Uterus (tissue), 3 donors: ENCODE measurements at regions not wholly inside any gene's neighbourhood (a gene's known extent, or its start where the extent isn't known, plus 50 kb on each side); places are given as distances from the start of the nearest gene placed in this dataset.
A peak's percentile ranks its signal among the peaks of the same experiment; 100 is the strongest.

ENCODE experiments used
- DNase-seq, 2 donors: peaks; one replicate each; pipeline ENCODE4 v3.0.0-alpha.2; 2019 to 2020
- H3K27ac ChIP-seq, 2 donors: fragments of 200-600 bp; sonication (generic); 1 replicate in 1 of 2; 2 replicates in 1 of 2; pipeline ENCODE4 v1.5.1; 2016 to 2018
- H3K27me3 ChIP-seq, 2 donors: fragments of 200-600 bp; sonication (generic); one replicate each; pipeline ENCODE4 v1.5.1; 2018 to 2019; ENCODE audit warnings: control low read depth in 1 of 2
- H3K36me3 ChIP-seq, 2 donors: fragments of 200-600 bp; sonication (generic); one replicate each; pipeline ENCODE4 v1.5.1; 2019; ENCODE audit warnings: control low read depth in 1 of 2
- H3K4me1 ChIP-seq, 2 donors: fragments of 200-600 bp; sonication (generic); one replicate each; pipeline ENCODE4 v1.5.1; 2018 to 2019; ENCODE audit warnings: control low read depth in 1 of 2
- H3K4me3 ChIP-seq, 2 donors: fragments of 200-600 bp; sonication (generic); 1 replicate in 1 of 2; 2 replicates in 1 of 2; pipeline ENCODE4 v1.5.1; 2018 to 2019; ENCODE audit warnings: mild to moderate bottlenecking in 1 of 2
- H3K9me3 ChIP-seq, 2 donors: fragments of 200-600 bp; sonication (generic); one replicate each; pipeline ENCODE4 v1.5.1; 2019; ENCODE audit warnings: control low read depth in 1 of 2
- POLR2A ChIP-seq, 2 donors: fragments of 450-650 bp; IDR thresholded peaks; one replicate each; pipeline ENCODE4 v1.6.1; 2016; ENCODE audit warnings: antibody characterized with exemption in 2 of 2, mild to moderate bottlenecking in 1 of 2, moderate library complexity in 1 of 2
- intact Hi-C: fragments of 100-400 bp; cut with DNase I; formaldehyde crosslinking; loops from one replicate; pipeline ENCODE4 v1.15.1; 2023; ENCODE audit warnings: low total_unique reads
- TF ChIP-seq, protein P1 (sequence below), 4 experiments: fragments of 200-600 bp in 2 of 4; fragments of 450-650 bp in 2 of 4; sonication (generic) in 2 of 4; IDR thresholded peaks; one replicate each; pipeline ENCODE4 v1.5.1; 2016 to 2019; ENCODE audit warnings: antibody characterized with exemption in 4 of 4, mild to moderate bottlenecking in 2 of 4, moderate library complexity in 1 of 4
- donor health status: DM: yes; HTN: yes; CAD: no.

DNA sequence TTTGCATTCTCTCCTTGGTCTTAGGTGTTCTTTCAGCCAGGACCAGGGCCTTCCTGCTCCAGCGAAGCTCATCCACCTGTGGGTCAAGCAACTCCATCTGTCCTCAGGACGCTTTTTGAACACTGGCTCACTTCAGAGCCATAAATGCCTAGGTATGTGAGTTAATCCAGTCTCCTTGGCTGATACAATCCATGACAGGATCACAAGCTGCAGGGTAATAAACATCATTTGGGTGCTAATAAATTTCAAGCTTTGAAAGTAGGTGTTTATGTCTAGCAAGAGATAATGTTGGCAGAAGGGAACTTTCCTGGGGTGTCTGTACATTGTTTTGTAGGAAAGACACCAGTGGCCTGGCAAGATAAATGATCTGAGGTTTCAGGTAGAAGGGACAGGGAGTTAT, 159.2 kb upstream of the TUT7 start:
- H3K9me3 ChIP-seq: no peaks in the 10 kb centered on the region
- no peaks in the 10 kb centered on the region for H3K36me3 ChIP-seq
- DNase-seq: no peak
- intact Hi-C loops: no loop called here
- no peaks in the 10 kb centered on the region for H3K4me1 ChIP-seq
- peak overlapping the region in 1 of 2 donors; percentile 11 for H3K27ac ChIP-seq
- no peak for TF ChIP-seq POLR2A (IDR thresholded peaks at IDR 0.05)
- TF ChIP-seq, protein P1, sequence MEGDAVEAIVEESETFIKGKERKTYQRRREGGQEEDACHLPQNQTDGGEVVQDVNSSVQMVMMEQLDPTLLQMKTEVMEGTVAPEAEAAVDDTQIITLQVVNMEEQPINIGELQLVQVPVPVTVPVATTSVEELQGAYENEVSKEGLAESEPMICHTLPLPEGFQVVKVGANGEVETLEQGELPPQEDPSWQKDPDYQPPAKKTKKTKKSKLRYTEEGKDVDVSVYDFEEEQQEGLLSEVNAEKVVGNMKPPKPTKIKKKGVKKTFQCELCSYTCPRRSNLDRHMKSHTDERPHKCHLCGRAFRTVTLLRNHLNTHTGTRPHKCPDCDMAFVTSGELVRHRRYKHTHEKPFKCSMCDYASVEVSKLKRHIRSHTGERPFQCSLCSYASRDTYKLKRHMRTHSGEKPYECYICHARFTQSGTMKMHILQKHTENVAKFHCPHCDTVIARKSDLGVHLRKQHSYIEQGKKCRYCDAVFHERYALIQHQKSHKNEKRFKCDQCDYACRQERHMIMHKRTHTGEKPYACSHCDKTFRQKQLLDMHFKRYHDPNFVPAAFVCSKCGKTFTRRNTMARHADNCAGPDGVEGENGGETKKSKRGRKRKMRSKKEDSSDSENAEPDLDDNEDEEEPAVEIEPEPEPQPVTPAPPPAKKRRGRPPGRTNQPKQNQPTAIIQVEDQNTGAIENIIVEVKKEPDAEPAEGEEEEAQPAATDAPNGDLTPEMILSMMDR (IDR thresholded peaks at IDR 0.05): no peak
- no peaks in the 10 kb centered on the region for H3K27me3 ChIP-seq
- H3K4me3 ChIP-seq: no peak overlapping the region

GRCh38 chr9:86512929-86513328, 158.7 kb upstream of the TUT7 start:
- Histone ChIP-seq H3K9me3 (no peaks in the 10 kb centered on the region), H3K4me3 (no peak overlapping the region), H3K27ac (peak overlapping the region in 1 of 2 donors; percentile 56), H3K36me3 (no peaks in the 10 kb centered on the region), H3K27me3 (no peaks in the 10 kb centered on the region), H3K4me1 (no peaks in the 10 kb centered on the region)
- intact Hi-C loops: no loop called here
- TF ChIP-seq, protein P1 (IDR thresholded peaks at IDR 0.05): no peak
- no peak for TF ChIP-seq POLR2A (IDR thresholded peaks at IDR 0.05)
- no peak for DNase-seq

DNA sequence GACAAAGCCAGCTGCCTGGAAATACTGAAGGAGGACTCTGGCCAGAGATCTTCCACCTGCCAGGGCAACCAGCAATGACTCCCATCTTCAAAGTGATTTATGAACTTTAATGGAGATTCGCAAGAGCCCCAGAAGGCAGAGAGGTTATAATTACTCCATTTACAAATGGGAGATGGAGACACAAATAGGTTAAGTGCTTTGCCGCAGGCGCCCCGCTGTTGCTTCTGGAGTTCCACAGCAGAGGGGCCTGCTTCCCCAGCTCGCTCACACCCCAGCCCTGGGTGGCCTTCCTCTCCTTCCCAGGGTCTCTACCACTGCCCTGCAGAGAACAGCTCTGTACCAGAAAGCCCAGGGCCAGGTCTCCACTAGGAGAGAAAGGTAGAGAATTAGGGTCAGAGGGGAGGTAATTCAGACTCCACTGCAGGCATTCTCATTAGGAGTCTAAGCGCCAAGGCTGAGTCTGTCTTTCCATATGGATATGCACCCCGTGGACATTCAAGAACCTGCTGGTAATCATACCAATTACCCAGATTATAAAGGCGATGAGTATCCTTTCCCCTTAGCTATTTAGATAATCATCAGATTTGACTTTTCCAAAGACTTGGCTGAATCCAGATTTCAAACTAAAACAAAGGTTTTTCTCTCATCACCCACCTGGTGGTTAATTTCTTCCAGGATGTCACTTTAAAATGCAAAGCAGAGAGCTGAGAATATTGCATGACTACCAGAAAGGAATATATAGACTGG, 157.6 kb upstream of the TUT7 start:
- H3K27me3 ChIP-seq: no peaks in the 10 kb centered on the region
- DNase-seq: no peak
- TF ChIP-seq, protein P1 (IDR thresholded peaks at IDR 0.05): no peak
- no peak for TF ChIP-seq POLR2A (IDR thresholded peaks at IDR 0.05)
- no peaks in the 10 kb centered on the region for H3K36me3 ChIP-seq
- no peaks in the 10 kb centered on the region for H3K4me1 ChIP-seq
- no peaks in the 10 kb centered on the region for H3K9me3 ChIP-seq
- no peak overlapping the region for H3K4me3 ChIP-seq
- intact Hi-C loops: no loop called here
- peak overlapping the region; percentile 45 for H3K27ac ChIP-seq

DNA sequence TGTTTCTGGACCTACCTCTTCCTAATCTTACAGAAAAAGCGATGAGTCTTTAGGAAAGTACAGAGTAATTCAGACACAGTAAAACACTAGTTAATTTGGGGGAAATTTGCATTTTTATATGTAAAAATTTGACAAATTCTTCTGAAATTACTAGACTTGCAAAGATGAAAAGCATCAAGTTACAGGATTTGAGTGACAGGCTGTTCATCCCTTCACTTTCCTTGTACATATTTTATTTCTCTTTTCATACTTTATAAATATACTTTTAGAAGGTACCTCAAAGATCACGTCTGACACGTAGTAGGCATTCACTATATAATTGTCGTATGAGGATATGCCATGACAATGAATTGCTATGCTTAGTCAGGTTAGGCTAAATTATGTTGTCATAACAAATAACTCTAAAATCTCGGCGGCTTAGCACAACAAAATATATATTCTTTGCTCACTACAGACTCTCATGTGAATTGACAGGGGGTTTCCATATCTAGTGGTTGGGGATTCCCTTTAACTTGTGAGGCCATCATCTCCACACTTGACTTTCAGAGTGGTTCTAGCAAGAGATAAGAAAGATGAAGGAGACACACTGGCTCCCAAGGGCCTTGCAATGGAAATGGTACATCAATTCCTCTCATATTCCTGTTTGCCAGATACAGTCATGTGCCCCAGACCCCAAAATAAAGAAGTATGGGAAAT, 154.1 kb upstream of the TUT7 start:
- intact Hi-C loops: no loop called here
- H3K27me3 ChIP-seq: no peaks in the 10 kb centered on the region
- H3K9me3 ChIP-seq: no peaks in the 10 kb centered on the region
- no peak for TF ChIP-seq POLR2A (IDR thresholded peaks at IDR 0.05)
- TF ChIP-seq, protein P1 (IDR thresholded peaks at IDR 0.05): no peak
- no peak for DNase-seq
- peak overlapping the region; percentile 69 to 72 for H3K27ac ChIP-seq
- no peak overlapping the region for H3K4me3 ChIP-seq
- no peaks in the 10 kb centered on the region for H3K4me1 ChIP-seq
- H3K36me3 ChIP-seq: no peaks in the 10 kb centered on the region

GRCh38 chr9:86507212-86507630, 153.0 kb upstream of the TUT7 start:
- no peaks in the 10 kb centered on the region for H3K27me3 ChIP-seq
- H3K27ac ChIP-seq: peak overlapping the region; percentile 69 to 72
- no peaks in the 10 kb centered on the region for H3K4me1 ChIP-seq
- no peak for TF ChIP-seq POLR2A (IDR thresholded peaks at IDR 0.05)
- TF ChIP-seq, protein P1 (IDR thresholded peaks at IDR 0.05): no peak
- H3K36me3 ChIP-seq: no peaks in the 10 kb centered on the region
- peak in 1 of 2 donors; percentile 58 for DNase-seq
- no peak overlapping the region for H3K4me3 ChIP-seq
- no peaks in the 10 kb centered on the region for H3K9me3 ChIP-seq
- intact Hi-C loops: no loop called here
